ENCODE measurements at regions not wholly inside any gene's neighbourhood (a gene's known extent, or its start where the extent isn't known, plus 50 kb on each side); places are given as distances from the start of the nearest gene placed in this dataset.
"Not testable (repeated sequence)": the region's sequence is repeated elsewhere in the genome, so short reads cannot be mapped to it uniquely, and the experiment has no call there.

DNA sequence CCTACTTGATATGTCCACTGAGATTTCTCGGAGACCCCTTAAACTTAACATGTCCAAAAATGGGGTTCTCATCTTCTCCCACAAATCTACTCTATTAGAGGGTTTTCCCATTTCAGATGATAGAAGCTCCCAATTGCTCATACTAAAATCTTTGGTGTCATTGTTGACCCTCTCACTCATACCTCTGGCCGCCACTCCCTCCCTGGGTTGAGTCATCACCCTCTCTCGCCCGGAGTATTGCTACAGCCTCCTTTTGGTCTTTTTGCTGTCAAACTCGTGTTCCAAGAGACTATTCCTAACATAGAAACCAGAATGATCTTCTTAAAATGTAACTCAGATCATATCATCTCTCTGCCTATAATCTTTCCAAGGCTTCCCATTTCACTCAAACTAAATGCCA is 91.0 kb upstream of the GNAQ start:
- no peak for DNase-seq (ENCODE audit: low spot score)

DNA sequence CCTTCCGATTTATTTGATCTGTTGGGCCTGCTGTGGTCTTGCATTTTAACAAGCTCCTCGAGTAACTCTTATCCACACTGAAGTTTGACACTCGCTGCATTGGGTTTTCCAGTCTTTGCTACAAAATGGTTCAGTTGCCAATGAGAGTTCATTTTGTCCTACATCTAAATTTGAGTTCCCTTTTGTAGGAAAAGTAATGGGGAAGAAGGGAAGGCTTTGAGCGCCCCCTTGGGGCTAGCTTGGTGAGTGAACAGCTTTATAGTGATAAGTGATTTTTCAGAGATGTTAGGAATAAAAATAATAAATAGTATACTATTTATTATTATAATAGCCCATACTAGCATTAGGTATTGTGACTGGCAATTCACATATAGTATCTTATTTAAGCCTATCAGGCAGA is 89.9 kb upstream of the GNAQ start:
- DNase-seq (ENCODE audit: low spot score) = peak; percentile 62

DNA sequence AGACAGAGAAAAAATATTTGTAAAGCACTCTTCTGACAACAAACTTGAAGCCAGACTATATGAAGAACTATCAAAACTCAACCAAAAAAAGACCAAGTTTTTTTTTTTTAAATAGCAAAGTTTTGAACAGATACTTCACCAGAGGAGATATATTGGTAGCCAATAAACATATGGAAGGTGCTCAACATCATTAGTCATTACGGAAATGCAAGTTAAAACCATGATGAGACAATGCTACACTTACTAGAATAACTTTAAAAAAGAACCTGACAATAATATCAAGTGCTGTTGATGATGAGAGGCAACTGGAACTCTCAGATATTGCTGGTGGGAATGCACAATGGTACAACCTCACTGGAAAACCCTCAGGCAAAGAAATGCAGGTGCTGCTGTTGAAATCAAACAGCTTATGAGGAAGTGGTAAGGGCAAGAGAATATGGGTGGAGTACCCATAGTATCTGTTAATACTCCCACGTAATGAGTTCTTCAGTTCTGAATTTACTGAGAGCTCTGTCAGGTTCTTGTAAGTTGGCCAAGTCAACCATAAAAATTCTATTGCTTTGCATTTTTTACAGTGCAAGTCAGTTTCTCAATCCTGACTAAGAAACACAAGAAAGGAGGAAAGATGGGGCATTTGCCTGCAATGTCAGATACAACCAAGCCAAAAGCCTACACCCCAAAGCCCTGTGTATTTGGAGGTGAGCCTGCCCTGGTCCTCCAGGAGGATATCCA is 87.3 kb upstream of the GNAQ start:
- no peak for DNase-seq (ENCODE audit: low spot score)

DNA sequence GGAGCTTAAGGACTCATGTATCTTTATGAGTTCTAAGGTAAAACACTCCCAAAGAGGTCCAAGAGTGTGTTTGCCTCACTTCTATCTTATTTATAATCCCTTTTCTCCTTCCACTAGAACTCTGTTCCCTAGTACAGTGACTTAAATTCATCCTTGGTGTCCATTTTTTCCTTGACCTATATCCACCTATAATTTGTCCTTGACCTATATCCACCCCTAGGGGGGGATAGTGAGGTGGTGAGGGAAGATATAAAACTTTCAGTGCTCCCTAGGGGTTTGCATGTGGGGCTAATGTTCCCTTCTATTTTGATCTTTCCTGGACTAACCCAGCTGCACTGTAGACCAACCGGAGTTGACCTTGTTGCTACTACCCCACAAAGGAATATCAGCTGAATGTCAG is 83.5 kb upstream of the GNAQ start:
- no peak for DNase-seq (ENCODE audit: low spot score)

DNA sequence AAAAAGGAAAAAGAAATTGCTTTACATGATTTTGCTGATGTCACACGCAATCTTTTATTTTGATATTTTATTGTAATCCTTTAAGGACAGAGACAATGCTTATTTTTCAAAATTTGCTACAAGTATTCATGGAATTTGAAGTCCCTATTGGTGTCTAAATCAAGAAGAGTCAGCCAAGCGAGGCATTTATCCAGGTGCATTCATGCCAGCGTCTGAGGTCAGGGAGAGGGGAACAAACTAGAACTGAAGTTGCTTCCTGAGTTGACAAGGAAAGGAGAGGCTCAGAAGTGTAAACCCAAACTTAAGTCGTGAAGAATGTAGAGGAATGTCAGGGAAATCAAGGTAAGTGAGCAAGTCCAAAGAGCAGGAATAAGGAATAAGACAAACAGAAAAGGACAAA is 83.0 kb upstream of the GNAQ start:
- DNase-seq (ENCODE audit: low spot score) = no peak

DNA sequence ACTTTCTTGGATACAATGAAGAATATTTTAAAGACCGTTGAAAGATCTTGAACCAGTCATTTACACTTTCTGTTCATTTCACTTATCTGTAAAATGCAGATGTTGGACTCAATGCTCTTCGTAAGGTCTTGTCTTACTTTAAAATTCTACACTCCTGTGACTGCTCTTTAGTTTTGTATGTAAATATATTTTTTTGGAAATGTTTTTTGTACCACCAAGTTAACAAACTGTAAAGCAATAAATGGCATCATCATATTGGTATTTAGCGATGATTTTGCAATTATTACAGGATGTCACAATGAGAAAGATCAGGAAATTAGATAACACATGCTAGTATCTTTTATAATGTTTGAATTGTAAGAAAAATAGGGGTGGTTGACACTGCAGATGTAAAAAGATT is 80.8 kb upstream of the GNAQ start:
- no peak for DNase-seq (ENCODE audit: low spot score)

DNA sequence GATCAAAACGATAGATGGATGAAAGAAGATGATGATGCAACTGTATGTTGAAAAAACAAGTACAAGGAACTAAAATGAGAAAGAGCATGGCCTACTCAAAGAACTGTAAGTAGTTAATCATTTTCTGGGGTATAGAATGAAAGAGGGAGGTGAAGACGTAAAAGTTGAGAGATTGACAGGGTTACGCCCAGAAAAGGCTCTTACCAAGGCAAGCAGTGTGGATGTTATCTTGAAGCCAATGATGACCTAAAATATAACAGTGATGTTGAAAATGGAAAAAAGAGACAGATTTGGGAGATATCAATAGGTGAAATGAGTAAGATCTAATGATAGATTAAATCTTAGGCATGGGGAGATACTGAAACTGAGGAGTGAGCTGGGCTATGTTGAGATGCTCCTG is 80.4 kb upstream of the GNAQ start:
- no peak for DNase-seq (ENCODE audit: low spot score)

DNA sequence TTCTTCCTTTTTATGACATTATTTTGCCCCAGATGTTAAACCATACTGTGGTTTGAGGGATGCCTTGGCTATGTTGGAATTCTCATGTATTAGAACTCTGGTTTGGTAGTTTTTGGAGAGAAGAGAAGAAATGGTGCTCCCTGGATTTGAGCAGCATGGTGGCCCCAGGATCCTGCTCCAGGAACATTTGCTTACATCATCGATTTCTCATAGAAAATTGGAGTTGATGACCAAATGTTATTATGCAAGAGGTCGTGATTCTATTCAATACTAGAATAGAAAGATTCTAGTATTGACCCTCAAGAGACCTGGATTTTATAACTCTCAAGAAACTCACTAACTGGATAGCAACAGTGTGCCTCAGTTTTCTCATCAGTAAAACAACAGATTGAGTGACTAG is 77.5 kb upstream of the GNAQ start:
- DNase-seq (ENCODE audit: low spot score) = no peak

DNA sequence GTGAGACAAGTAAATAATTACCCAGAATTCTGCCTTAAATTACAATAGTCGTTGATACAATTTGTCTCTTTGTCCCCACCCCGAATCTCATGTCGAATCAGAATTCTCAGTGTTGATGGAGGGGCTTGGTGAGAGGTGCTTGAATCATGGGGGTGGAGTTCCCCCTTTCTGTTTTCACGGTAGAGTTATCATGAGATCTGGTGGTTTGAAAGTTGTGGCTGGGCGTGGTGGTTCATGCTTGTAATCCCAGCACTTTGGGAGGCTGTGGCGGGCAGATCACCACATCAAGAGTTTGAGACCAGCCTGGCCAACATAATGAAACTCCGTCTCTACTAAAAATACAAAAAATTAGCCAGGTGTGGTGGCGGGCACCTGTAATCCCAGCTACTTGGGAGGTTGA is 75.0 kb upstream of the GNAQ start:
- not testable (repeated sequence) for DNase-seq (ENCODE audit: low spot score)

DNA sequence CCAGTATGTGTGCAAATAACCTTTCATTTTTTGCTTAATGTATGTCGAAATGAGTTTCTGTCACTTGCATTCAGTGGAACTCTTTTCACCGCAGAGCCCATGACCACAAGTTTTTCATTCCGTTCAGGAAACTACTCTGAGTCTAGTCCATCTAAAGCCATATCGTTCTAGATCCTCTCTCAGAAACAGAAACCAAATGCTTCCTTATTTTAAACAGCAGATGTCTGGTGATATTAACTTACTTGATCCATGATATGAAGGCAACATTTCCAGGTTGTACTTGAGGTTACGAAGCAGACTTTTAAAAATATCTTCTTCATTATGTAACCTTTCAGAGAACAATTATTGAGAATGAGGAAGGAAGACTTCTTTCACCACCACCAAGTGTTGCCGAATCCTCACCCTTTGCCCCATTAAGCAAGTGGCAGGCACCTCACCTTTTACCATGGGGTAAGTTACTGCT is 72.4 kb upstream of the GNAQ start:
- DNase-seq (ENCODE audit: low spot score) = no peak

DNA sequence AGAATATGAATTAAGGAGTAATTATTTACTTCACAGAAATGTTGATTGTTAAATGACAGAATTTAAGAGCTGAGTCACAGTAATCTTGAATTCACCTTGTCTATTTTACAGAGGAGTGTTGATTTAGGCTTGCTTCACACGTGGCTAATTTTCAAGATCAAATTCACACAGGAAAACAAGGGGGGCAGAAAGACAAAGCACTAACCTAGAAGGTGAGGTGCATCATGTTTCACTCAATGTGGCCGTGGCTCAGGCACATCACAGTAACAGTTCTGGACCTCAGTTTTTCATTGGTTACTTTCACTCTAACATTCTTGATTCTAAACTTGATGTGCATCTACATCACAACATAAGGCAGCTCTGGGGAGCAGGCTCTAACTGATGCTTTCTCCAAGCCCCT is 69.6 kb upstream of the GNAQ start:
- DNase-seq (ENCODE audit: low spot score) = no peak

DNA sequence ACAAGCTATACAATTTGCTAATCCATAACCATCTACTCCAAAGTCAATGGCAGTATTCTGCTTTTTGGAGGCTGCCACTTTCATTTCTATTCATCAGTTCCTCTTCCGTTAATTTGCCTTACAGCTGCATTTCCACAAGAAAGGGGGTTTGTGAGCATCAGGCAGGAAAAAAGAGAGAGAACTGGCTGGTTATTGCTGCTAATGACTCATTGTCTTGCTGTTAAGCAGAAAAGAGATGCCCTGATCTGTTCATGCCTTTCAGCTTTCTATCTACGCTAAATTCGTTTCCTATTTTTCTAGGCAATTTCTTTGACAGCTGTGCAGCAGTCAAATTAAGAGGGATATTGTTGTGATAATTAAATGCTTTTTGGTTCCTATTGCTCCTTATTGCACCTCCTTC is 65.9 kb upstream of the GNAQ start:
- DNase-seq (ENCODE audit: low spot score) = no peak

DNA sequence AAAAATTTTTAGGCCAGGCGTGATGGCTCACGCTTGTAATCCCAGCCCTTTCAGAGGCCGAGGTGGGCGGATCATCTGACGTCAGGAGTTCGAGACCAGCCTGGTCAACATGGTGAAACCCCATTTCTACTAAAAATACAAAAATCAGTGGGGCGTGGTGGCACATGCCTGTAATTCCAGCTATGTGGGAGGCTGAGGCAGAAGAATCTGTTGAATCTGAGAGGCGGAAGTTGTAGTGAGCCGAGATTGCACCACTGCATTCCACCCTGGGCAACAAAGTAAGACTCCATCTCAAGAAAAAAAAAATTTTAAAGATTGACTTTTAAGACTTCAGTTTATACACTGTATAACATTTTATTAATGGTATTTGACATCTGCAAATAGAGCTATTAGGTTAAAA is 60.1 kb upstream of the GNAQ start:
- DNase-seq (ENCODE audit: low spot score) = no peak

DNA sequence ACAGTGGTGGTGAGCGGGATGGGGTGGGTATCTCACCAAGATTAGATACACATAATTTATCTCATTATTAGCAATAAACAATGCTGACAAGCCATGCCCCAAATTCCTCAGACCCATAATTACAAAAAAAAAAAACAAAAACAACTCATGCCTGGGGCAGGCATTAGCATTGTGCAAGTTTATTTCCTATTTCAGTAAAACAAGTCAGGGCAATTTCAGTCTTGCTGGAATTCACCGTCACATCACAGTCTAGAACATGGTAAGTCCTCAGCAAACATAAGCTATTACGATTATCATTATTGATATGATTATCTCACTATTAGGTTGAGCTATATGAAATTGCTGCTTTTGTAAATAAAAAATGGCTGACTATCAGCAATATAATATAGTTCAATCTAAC is 57.5 kb upstream of the GNAQ start:
- no peak for DNase-seq (ENCODE audit: low spot score)

DNA sequence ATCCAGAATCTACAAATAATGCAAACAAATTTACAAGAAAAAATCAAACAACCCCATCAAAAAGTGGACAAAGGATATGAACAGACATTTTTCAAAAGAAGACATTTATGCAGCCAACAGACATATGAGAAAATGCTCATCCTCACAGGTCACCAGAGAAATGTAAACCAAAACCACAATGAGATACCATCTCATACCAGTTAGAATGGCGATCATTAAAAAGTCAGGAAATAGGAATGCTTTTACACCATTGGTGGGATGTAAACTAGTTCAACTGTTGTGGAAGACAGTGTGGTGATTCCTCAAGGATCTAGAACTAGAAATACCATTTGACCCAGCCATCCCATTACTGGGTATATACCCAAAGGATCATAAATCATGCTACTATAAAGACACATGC is 56.6 kb upstream of the GNAQ start:
- not testable (repeated sequence) for DNase-seq (ENCODE audit: low spot score)

Measured in ecto neural progenitor cell (in vitro differentiated cells).